ENCODE measurements at regions not wholly inside any gene's neighbourhood (a gene's known extent, or its start where the extent isn't known, plus 50 kb on each side); places are given as distances from the start of the nearest gene placed in this dataset.

DNA sequence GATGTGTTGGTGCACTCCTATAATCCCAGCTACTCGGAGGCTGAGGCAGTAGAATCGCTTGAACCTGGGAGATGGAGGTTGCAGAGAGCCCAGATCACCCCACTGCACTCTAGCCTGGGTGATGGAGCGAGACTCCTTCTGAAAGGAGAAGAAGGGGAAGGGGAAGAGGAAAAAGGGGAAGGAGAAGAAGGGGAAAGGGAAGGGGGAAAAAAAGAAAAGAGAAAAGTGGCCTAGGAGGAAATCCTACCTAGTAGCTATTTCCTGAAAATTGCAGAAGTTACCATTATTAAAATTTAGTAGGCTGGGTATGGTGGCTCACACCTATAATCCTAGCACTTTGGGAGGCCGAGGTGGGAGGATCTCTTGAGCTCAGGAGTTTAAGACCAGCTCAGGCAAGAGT is 67.4 kb downstream of the ARRDC3 start:
- no peak for DNase-seq (ENCODE audit: low spot score)
- Mint-ChIP-seq H3K27me3 (ENCODE audit: unreplicated experiment) (peaks cover 4% of the 10 kb centered on the region), H3K4me1 (ENCODE audit: unreplicated experiment) (peaks cover 19% of the 10 kb centered on the region), H3K4me3 (ENCODE audit: unreplicated experiment) (no peak overlapping the region), H3K27ac (ENCODE audit: unreplicated experiment) (no peak overlapping the region), H3K9me3 (ENCODE audit: unreplicated experiment) (no peaks in the 10 kb centered on the region), H3K36me3 (ENCODE audit: low read depth, unreplicated experiment) (no peaks in the 10 kb centered on the region)
- TF ChIP-seq, protein P1, sequence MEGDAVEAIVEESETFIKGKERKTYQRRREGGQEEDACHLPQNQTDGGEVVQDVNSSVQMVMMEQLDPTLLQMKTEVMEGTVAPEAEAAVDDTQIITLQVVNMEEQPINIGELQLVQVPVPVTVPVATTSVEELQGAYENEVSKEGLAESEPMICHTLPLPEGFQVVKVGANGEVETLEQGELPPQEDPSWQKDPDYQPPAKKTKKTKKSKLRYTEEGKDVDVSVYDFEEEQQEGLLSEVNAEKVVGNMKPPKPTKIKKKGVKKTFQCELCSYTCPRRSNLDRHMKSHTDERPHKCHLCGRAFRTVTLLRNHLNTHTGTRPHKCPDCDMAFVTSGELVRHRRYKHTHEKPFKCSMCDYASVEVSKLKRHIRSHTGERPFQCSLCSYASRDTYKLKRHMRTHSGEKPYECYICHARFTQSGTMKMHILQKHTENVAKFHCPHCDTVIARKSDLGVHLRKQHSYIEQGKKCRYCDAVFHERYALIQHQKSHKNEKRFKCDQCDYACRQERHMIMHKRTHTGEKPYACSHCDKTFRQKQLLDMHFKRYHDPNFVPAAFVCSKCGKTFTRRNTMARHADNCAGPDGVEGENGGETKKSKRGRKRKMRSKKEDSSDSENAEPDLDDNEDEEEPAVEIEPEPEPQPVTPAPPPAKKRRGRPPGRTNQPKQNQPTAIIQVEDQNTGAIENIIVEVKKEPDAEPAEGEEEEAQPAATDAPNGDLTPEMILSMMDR (IDR thresholded peaks at IDR 0.05; ENCODE audit: unreplicated experiment), result no peak

DNA sequence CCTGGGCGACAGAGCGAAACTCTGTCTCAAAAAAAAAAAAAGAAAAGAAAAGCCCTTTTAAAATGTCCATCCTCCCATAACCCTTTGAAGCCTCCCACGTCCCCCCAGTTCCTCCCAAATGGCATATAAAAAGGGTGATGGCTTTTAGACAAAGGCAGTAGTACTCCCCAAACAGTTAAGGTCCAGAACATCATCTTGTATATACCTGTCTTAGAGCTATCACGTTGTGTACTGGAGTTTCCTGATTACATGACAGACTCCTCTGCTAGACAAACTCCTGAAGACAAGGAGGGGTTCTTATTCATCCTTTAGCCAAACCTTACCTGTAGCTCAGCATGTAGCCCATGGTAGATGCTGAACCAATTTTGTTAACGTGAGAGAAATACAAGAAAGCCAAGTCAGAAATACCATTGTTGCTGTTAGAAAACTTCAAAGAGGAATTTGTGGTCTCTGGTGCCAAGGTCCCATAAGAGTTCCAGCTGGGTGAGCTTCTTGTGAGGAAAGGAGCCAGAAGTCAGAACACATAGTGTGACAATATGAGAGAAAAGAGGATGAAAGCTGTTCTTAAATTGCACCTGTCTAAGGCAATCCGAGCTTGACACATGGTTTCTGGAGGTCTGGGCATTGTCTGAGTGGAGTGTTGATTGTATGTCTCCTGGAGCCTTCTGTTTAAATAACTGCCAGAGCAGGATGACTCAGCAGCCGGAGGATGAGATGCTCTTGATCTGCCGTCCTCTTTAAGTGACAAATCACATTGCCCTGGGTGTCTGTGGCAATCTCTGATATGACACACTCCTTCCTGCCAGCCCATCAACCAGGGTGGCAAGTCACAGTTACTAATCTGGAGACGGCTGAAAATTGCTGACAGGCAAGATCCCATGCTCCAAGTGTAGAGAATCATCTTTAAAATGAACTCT is 69.1 kb downstream of the ARRDC3 start:
- no peak overlapping the region for H3K4me3 Mint-ChIP-seq (ENCODE audit: unreplicated experiment)
- H3K4me1 Mint-ChIP-seq (ENCODE audit: unreplicated experiment), result peaks cover 19% of the 10 kb centered on the region
- peak overlapping the region; percentile 58 for H3K27ac Mint-ChIP-seq (ENCODE audit: unreplicated experiment)
- H3K9me3 Mint-ChIP-seq (ENCODE audit: unreplicated experiment), result no peaks in the 10 kb centered on the region
- peaks cover 4% of the 10 kb centered on the region for H3K27me3 Mint-ChIP-seq (ENCODE audit: unreplicated experiment)
- DNase-seq (ENCODE audit: low spot score), result no peak
- H3K36me3 Mint-ChIP-seq (ENCODE audit: low read depth, unreplicated experiment), result no peaks in the 10 kb centered on the region
- TF ChIP-seq, protein P1 (IDR thresholded peaks at IDR 0.05; ENCODE audit: unreplicated experiment), result no peak

DNA sequence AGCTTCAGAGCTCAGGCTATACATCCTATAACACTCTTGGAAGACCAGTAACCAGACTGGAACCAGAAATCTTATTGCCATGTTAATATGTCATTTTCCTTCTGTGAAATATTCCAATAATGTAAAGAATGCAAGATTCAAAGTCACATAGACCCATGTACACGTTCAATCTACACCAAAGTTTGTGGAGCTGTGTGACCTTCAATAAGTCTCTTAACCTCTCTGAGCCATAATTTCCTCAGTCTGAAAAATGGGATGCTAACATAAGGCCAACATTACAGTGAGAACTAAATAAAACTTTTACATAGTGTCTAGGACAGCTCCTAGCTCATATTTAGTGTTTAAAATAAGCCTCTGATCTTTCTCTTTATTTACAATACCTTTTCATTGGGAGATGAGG is 70.4 kb downstream of the ARRDC3 start:
- H3K36me3 Mint-ChIP-seq (ENCODE audit: low read depth, unreplicated experiment), result no peaks in the 10 kb centered on the region
- TF ChIP-seq, protein P1 (IDR thresholded peaks at IDR 0.05; ENCODE audit: unreplicated experiment), result no peak
- DNase-seq (ENCODE audit: low spot score), result no peak
- H3K4me1 Mint-ChIP-seq (ENCODE audit: unreplicated experiment), result peaks cover 19% of the 10 kb centered on the region
- no peaks in the 10 kb centered on the region for H3K9me3 Mint-ChIP-seq (ENCODE audit: unreplicated experiment)
- no peak overlapping the region for H3K4me3 Mint-ChIP-seq (ENCODE audit: unreplicated experiment)
- H3K27ac Mint-ChIP-seq (ENCODE audit: unreplicated experiment), result no peak overlapping the region
- H3K27me3 Mint-ChIP-seq (ENCODE audit: unreplicated experiment), result peaks cover 4% of the 10 kb centered on the region

DNA sequence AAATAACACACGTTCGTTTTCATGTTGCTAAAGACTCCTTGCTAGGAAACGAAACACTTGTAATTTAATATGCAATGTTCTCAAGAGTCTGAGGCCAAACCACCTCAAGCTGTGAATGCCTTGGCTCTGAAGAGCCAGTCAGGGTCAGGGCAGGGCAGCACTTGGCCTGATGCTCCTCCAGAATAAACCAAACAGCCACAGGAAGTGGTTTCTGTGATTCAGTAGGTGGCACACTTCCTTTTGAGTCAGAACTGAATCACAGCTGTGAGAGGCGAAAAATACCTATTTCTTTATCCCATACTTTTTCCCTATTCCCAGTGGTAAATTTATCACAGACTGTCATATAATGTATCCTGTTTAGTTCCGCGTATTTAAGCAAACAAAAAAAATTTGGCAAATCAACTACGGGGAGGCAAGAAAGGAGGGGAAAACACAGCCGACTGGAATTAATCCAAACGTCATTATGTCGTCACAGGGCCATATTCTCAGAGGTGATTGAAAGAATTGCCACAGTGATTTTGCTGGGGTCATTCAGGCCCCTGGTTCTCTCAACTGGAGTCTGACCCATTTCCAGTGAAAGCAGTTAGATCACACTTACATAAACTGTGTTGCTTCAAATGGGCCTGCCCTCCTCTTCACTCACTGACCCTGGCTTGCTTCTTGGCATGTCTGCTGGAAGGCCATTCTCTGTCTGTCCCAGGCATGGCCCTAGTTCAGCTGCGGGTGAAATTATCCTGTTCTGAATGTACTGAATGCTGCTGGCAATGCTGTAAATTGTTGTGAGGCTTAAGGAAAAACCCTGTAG is 71.2 kb downstream of the ARRDC3 start:
- H3K9me3 Mint-ChIP-seq (ENCODE audit: unreplicated experiment), result no peaks in the 10 kb centered on the region
- H3K4me3 Mint-ChIP-seq (ENCODE audit: unreplicated experiment), result no peak overlapping the region
- peak overlapping the region; percentile 72 for H3K27ac Mint-ChIP-seq (ENCODE audit: unreplicated experiment)
- H3K27me3 Mint-ChIP-seq (ENCODE audit: unreplicated experiment), result peaks cover 4% of the 10 kb centered on the region
- peaks cover 17% of the 10 kb centered on the region for H3K4me1 Mint-ChIP-seq (ENCODE audit: unreplicated experiment)
- no peaks in the 10 kb centered on the region for H3K36me3 Mint-ChIP-seq (ENCODE audit: low read depth, unreplicated experiment)
- TF ChIP-seq, protein P1 (IDR thresholded peaks at IDR 0.05; ENCODE audit: unreplicated experiment), result no peak
- DNase-seq (ENCODE audit: low spot score), result no peak
